Activated naive CD4-positive, alpha-beta T cell treated with anti-CD3 and anti-CD28 coated beads, Interleukin-2, amount 10 ng/mL, durations not matched to agents 7 days and 5 days (primary cell): ENCODE measurements at regions not wholly inside any gene's neighbourhood (a gene's known extent, or its start where the extent isn't known, plus 50 kb on each side); places are given as distances from the start of the nearest gene placed in this dataset.

Experiments
- CTCF ChIA-PET: fragments of 350-600 bp; sonication (Branson Sonifier 250); formaldehyde crosslinking; loops from one replicate; lab custom pipeline; 2021; ENCODE audit warnings: antibody characterized with exemption; lab: Charles Lee
- DNase-seq: peaks from one replicate; pipeline ENCODE4 v3.0.0-alpha.2; 2020
- H3K27ac Mint-ChIP-seq: one replicate; pipeline ENCODE4 v1.8.0; 2021; ENCODE audit warnings: mild to moderate bottlenecking, moderate library complexity, mixed read lengths
- H3K27me3 Mint-ChIP-seq: one replicate; pipeline ENCODE4 v1.8.0; 2021; ENCODE audit warnings: mild to moderate bottlenecking, mixed read lengths
- H3K36me3 Mint-ChIP-seq: one replicate; pipeline ENCODE4 v1.8.0; 2021; ENCODE audit warnings: mixed read lengths
- H3K4me1 Mint-ChIP-seq: one replicate; pipeline ENCODE4 v1.8.0; 2021; ENCODE audit warnings: mixed read lengths
- H3K4me3 Mint-ChIP-seq: one replicate; pipeline ENCODE4 v1.8.0; 2021; ENCODE audit warnings: mild to moderate bottlenecking, moderate library complexity, mixed read lengths
- H3K9me3 Mint-ChIP-seq: one replicate; pipeline ENCODE4 v1.8.0; 2021; ENCODE audit warnings: mixed read lengths

DNA sequence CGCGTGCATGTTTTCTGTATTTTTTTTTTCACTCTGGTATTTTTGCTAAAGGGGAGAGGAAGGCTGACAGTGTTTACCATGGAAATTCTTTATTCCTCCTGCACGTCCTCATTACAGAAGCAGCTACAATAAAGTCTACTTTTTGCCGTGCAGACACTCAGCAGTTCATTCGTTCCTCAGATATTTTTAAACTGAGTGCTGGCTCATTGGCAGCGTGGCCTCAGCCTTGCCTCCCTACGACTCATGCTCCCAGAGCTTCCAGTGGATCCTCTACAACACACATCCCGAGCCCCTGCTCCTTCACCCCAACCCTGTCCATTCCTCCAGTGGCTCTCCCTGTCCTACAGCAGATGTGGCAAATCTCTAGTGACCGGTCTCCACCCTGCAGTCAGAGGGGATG is 239.2 kb upstream of the ZMIZ1 start:
- CTCF ChIA-PET = no interaction called here
- Mint-ChIP-seq H3K9me3 (no peaks in the 10 kb centered on the region), H3K36me3 (no peaks in the 10 kb centered on the region), H3K4me1 (no peaks in the 10 kb centered on the region), H3K27ac (no peak overlapping the region), H3K4me3 (no peak overlapping the region), H3K27me3 (peaks cover 28% of the 10 kb centered on the region)
- DNase-seq = no peak

- no peak overlapping the region for H3K27ac Mint-ChIP-seq
- H3K9me3 Mint-ChIP-seq = no peaks in the 10 kb centered on the region
- H3K4me1 Mint-ChIP-seq = no peaks in the 10 kb centered on the region
- peaks cover 36% of the 10 kb centered on the region for H3K27me3 Mint-ChIP-seq
- no peaks in the 10 kb centered on the region for H3K36me3 Mint-ChIP-seq
- no peak overlapping the region for H3K4me3 Mint-ChIP-seq
- CTCF ChIA-PET = no interaction called here
- DNase-seq = no peak
Observed at GRCh38 chr10:78830062-78830975, 238.4 kb upstream of the ZMIZ1 start.

DNA sequence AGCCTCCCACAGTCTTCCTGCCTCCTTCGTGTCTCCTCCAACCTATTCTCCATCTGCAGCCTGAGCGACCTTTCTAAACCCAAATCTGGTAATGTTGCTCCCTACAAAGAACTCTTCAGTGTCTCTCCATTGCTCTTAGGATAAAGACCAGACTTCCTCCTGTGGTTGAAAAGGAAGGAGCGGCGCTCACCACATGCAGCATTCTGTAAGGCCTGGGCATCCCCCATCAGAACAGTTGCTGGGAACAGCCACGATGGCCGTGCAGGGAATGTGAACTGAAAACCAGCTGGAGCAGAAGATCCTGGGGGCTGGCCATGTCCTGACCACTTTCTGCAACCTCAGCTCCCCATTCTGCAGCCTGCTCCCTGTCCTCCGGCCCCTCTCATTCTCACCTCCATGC is 237.8 kb upstream of the ZMIZ1 start:
- Mint-ChIP-seq H3K27ac (no peak overlapping the region), H3K4me3 (no peak overlapping the region), H3K9me3 (no peaks in the 10 kb centered on the region), H3K36me3 (no peaks in the 10 kb centered on the region), H3K4me1 (no peaks in the 10 kb centered on the region), H3K27me3 (peaks cover 42% of the 10 kb centered on the region)
- CTCF ChIA-PET = interaction anchor here (0.6 kb wide), 1 partner anchor 742 kb away, joined by 3 read pairs; no protein-coding TSS in a partner anchor
- no peak for DNase-seq

- H3K4me1 Mint-ChIP-seq = no peaks in the 10 kb centered on the region
- H3K27me3 Mint-ChIP-seq = peaks cover 43% of the 10 kb centered on the region
- H3K36me3 Mint-ChIP-seq = no peaks in the 10 kb centered on the region
- H3K4me3 Mint-ChIP-seq = no peak overlapping the region
- H3K9me3 Mint-ChIP-seq = no peaks in the 10 kb centered on the region
- H3K27ac Mint-ChIP-seq = no peak overlapping the region
- no peak for DNase-seq
- CTCF ChIA-PET = interaction anchor here (0.6 kb wide), 1 partner anchor 742 kb away, joined by 3 read pairs; no protein-coding TSS in a partner anchor
Observed at GRCh38 chr10:78831461-78831860, 237.3 kb upstream of the ZMIZ1 start.

DNA sequence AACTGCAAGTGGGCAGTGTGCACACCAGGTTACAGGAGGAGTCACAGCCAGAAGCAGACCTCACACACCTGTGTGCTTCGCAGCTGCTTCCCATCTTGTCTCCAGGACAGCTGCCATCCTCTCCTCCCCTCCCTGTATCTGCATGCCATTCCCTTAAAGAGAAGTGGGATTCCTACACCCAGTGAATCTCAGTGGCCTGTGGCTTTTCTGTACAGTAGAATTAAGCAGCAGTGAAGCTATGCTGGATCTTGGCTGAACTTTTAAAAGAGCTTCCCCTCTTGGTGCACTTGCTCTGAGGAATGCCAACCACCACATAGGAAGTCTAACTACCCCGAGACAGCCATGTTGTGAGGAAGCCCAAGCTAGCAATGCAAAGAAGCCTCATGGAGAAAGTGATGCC is 236.5 kb upstream of the ZMIZ1 start:
- Mint-ChIP-seq H3K36me3 (no peaks in the 10 kb centered on the region), H3K4me3 (no peak overlapping the region), H3K27ac (no peak overlapping the region), H3K4me1 (no peaks in the 10 kb centered on the region), H3K9me3 (no peaks in the 10 kb centered on the region), H3K27me3 (peaks cover 40% of the 10 kb centered on the region)
- DNase-seq = no peak
- CTCF ChIA-PET = no interaction called here

- no peaks in the 10 kb centered on the region for H3K36me3 Mint-ChIP-seq
- H3K4me1 Mint-ChIP-seq = no peaks in the 10 kb centered on the region
- CTCF ChIA-PET = no interaction called here
- no peak for DNase-seq
- no peaks in the 10 kb centered on the region for H3K9me3 Mint-ChIP-seq
- H3K27me3 Mint-ChIP-seq = peaks cover 30% of the 10 kb centered on the region
- no peak overlapping the region for H3K27ac Mint-ChIP-seq
- no peak overlapping the region for H3K4me3 Mint-ChIP-seq
Observed at GRCh38 chr10:78838141-78838657, 230.6 kb upstream of the ZMIZ1 start.

GRCh38 chr10:78843495-78843894 is 225.3 kb upstream of the ZMIZ1 start:
- H3K4me3 Mint-ChIP-seq = no peak overlapping the region
- DNase-seq = no peak
- peaks cover 7% of the 10 kb centered on the region for H3K27me3 Mint-ChIP-seq
- H3K27ac Mint-ChIP-seq = no peak overlapping the region
- CTCF ChIA-PET = no interaction called here
- H3K9me3 Mint-ChIP-seq = no peaks in the 10 kb centered on the region
- no peaks in the 10 kb centered on the region for H3K4me1 Mint-ChIP-seq
- no peaks in the 10 kb centered on the region for H3K36me3 Mint-ChIP-seq

DNA sequence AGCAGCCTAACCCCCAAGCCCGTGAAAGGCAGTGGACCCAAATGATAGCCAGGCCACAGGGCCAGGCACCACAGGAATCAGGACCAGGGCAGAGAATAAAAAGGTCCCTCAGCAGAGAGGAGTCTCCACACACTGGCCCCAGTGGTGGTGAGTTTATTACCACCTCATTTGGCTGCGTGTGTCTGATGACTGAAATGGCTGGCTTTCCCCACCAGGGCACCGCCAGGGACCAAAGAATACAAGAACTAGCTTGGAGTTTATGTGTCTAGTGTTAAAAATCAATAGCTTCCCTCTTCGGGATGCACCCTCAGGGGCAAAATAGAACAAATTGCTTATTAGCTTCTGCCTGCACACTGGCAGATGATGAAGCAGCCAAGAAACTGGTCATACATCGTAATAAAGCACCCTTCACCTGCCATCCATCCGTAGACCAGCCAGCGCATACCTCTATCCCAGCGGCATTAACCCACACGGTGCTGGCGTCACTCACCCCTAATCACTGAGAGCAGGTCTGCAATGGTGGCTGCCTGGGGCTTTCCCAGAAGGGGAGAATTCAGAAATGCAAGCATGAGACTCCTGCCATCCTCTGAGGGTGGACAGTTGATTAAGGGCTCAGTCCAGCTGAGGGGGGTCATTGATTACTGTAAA is 223.7 kb upstream of the ZMIZ1 start:
- Mint-ChIP-seq H3K9me3 (no peaks in the 10 kb centered on the region), H3K4me1 (no peaks in the 10 kb centered on the region), H3K27me3 (peaks cover 7% of the 10 kb centered on the region), H3K36me3 (no peaks in the 10 kb centered on the region), H3K27ac (no peak overlapping the region), H3K4me3 (no peak overlapping the region)
- DNase-seq = no peak
- CTCF ChIA-PET = no interaction called here

- Mint-ChIP-seq H3K9me3 (no peaks in the 10 kb centered on the region), H3K27me3 (peaks cover 7% of the 10 kb centered on the region), H3K4me1 (no peaks in the 10 kb centered on the region), H3K4me3 (no peak overlapping the region), H3K27ac (no peak overlapping the region), H3K36me3 (no peaks in the 10 kb centered on the region)
- no peak for DNase-seq
- CTCF ChIA-PET = interaction anchor here (1.4 kb wide), 1 partner anchor 349 kb away, joined by 4 read pairs; no protein-coding TSS in a partner anchor
Observed at GRCh38 chr10:78846071-78846470, 222.7 kb upstream of the ZMIZ1 start.

DNA sequence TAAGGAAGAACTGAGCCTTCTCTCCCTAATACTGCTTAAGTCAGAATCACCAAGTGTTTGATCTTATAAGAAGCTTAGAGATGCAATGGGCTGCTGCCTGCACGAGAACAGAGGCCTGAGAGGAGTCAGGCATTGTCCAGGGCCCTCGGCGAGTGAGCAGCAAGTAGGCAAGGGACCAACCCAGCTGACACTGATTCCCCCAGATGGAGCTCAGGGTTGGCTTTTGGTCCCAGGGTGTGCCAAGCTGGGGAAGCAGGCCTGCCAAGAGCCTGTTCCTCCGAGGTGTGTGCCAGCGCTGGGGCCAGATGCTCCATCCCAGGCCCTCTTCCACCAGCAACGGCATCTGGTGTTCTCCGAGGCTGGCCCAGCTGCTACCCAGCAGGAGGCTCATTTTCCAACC is 222.0 kb upstream of the ZMIZ1 start:
- no peaks in the 10 kb centered on the region for H3K9me3 Mint-ChIP-seq
- no peak for DNase-seq
- no peak overlapping the region for H3K4me3 Mint-ChIP-seq
- no peak overlapping the region for H3K27ac Mint-ChIP-seq
- CTCF ChIA-PET = interaction anchor here (1.2 to 1.4 kb wide), 2 partner anchors 128 to 349 kb away, joined by 3 to 4 read pairs; no protein-coding TSS in a partner anchor
- H3K36me3 Mint-ChIP-seq = no peaks in the 10 kb centered on the region
- peaks cover 2% of the 10 kb centered on the region for H3K27me3 Mint-ChIP-seq
- H3K4me1 Mint-ChIP-seq = no peaks in the 10 kb centered on the region

- Mint-ChIP-seq H3K9me3 (no peaks in the 10 kb centered on the region), H3K27me3 (no peaks in the 10 kb centered on the region), H3K4me1 (no peaks in the 10 kb centered on the region), H3K4me3 (no peak overlapping the region), H3K36me3 (no peaks in the 10 kb centered on the region), H3K27ac (no peak overlapping the region)
- CTCF ChIA-PET = interaction anchor here (1.2 kb wide), 1 partner anchor 127 kb away, joined by 3 read pairs; no protein-coding TSS in a partner anchor
- no peak for DNase-seq
Observed at GRCh38 chr10:78847485-78847884, 221.3 kb upstream of the ZMIZ1 start.

DNA sequence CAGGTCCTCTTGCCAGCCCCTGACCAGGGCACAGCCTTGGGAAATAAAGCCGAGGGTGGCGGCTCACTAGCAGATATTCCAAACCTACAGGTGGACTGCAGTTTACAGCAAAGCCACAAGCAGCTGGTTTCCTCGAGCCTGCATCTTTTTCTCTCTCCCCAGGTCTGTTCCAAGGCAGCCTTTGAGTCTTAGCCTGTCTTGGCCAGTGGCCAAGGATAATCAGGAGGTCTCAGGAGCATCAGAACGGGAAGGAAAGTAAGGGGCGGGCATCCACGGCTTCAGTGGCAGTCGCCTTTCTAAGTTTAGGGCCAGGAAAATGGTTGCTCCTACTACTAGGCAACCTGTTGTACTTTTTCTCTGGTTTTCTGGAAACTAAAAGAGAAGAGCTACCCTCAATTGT is 219.7 kb upstream of the ZMIZ1 start:
- Mint-ChIP-seq H3K9me3 (no peaks in the 10 kb centered on the region), H3K27me3 (no peaks in the 10 kb centered on the region), H3K27ac (no peak overlapping the region), H3K36me3 (no peaks in the 10 kb centered on the region), H3K4me3 (no peak overlapping the region), H3K4me1 (no peaks in the 10 kb centered on the region)
- CTCF ChIA-PET = no interaction called here
- DNase-seq = no peak

- no peaks in the 10 kb centered on the region for H3K9me3 Mint-ChIP-seq
- CTCF ChIA-PET = no interaction called here
- H3K36me3 Mint-ChIP-seq = no peaks in the 10 kb centered on the region
- no peak overlapping the region for H3K4me3 Mint-ChIP-seq
- no peak for DNase-seq
- H3K27ac Mint-ChIP-seq = no peak overlapping the region
- H3K27me3 Mint-ChIP-seq = no peaks in the 10 kb centered on the region
- no peaks in the 10 kb centered on the region for H3K4me1 Mint-ChIP-seq
Observed at GRCh38 chr10:78849731-78850130, 219.0 kb upstream of the ZMIZ1 start.

DNA sequence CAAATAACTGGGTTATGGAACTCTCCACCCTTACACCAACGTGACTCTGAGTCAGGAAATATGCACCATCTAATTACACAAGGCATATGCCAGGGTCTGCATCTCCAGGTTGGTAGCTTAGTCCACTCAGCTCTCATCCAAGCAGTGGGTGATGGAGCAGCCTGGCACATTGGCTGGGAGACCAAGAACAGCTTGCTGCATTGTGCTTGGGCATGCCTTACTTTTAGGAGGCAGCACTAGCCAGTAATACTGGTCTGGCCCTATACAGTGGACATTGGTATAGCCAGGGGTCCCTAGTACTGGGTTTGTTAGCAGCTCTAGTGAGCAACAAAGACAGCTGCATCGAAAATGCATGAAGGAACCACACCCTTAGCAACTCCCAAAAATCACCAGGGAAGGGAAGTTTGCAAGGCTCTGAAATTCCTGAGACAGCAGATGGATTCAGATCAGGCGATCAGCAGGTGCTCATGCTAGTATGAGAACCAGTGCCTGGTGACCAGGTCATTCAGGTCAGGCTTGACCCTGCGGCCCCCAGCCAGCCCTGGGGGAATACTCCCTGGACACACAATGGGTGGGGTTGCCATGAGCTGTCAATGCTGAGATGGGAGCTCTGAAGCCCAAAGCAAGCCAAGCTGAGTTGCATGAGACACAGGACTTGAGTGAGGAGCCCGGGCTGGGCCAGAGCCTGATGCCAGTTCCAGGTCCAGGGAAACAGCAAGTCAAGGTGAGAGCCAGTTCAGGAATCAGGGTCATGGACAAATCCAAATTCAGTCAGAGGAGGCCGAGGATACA is 217.9 kb upstream of the ZMIZ1 start:
- Mint-ChIP-seq H3K4me3 (no peak overlapping the region), H3K4me1 (no peaks in the 10 kb centered on the region), H3K27ac (no peak overlapping the region), H3K27me3 (no peaks in the 10 kb centered on the region), H3K36me3 (no peaks in the 10 kb centered on the region), H3K9me3 (no peaks in the 10 kb centered on the region)
- CTCF ChIA-PET = no interaction called here
- no peak for DNase-seq
